CD8-positive, alpha-beta memory T cell (primary cell): ENCODE measurements at regions not wholly inside any gene's neighbourhood (a gene's known extent, or its start where the extent isn't known, plus 50 kb on each side); places are given as distances from the start of the nearest gene placed in this dataset.

Experiments used
- CTCF ChIA-PET: fragments of 350-600 bp; sonication (Branson Sonifier 250); formaldehyde crosslinking; loops from one replicate; lab custom pipeline; 2021; ENCODE audit warnings: antibody characterized with exemption; lab: Charles Lee
- POLR2A ChIA-PET: fragments of 350-600 bp; sonication (Branson Sonifier 250); formaldehyde crosslinking; loops from one replicate; lab custom pipeline; 2021; ENCODE audit warnings: antibody characterized with exemption; lab: Charles Lee
- DNase-seq, 5 donors: peaks; one replicate each; pipeline versions ENCODE4 v3.0.0 to v3.0.0-alpha.2; 2020 to 2022; ENCODE audit warnings: mixed read lengths in 1 of 5
- H3K27ac ChIP-seq: one replicate; pipeline ENCODE4 v1.7.0; 2013; ENCODE audit warnings: low read depth, mild to moderate bottlenecking, low read length, moderate library complexity
- H3K27me3 ChIP-seq: 2 replicates; pipeline ENCODE4 v1.7.0; 2013; ENCODE audit warnings: low read length, mild to moderate bottlenecking; ENCODE audit not compliant: insufficient read depth, poor library complexity, severe bottlenecking
- H3K36me3 ChIP-seq: 2 replicates; pipeline ENCODE4 v1.7.0; 2013; ENCODE audit warnings: mild to moderate bottlenecking, low read length, moderate library complexity; ENCODE audit not compliant: insufficient read depth
- H3K4me1 ChIP-seq: 2 replicates; pipeline ENCODE4 v1.7.0; 2013; ENCODE audit warnings: mild to moderate bottlenecking, low read length, moderate library complexity; ENCODE audit not compliant: insufficient read depth
- H3K4me3 ChIP-seq: 2 replicates; pipeline ENCODE4 v1.7.0; 2013; ENCODE audit warnings: mild to moderate bottlenecking, low read length
- H3K9me3 ChIP-seq: 2 replicates; pipeline ENCODE4 v1.7.0; 2013; ENCODE audit warnings: mild to moderate bottlenecking, low read length
- H3K27ac Mint-ChIP-seq, 8 donors: one replicate each; pipeline ENCODE4 v1.8.0; 2020 to 2021; ENCODE audit warnings: mixed read lengths in 8 of 8, mild to moderate bottlenecking in 6 of 8, inconsistent platforms in 3 of 8, moderate library complexity in 3 of 8
- H3K27me3 Mint-ChIP-seq, 2 donors: one replicate each; pipeline ENCODE4 v1.8.0; 2020 to 2021; ENCODE audit warnings: mixed read lengths in 2 of 2, mild to moderate bottlenecking in 1 of 2, moderate library complexity in 1 of 2
- H3K36me3 Mint-ChIP-seq, 3 donors: one replicate each; pipeline ENCODE4 v1.8.0; 2020 to 2021; ENCODE audit warnings: mixed read lengths in 3 of 3, inconsistent platforms in 1 of 3, mild to moderate bottlenecking in 1 of 3
- H3K4me1 Mint-ChIP-seq, 3 donors: one replicate each; pipeline ENCODE4 v1.8.0; 2020 to 2021; ENCODE audit warnings: mixed read lengths in 3 of 3, inconsistent platforms in 1 of 3, mild to moderate bottlenecking in 1 of 3
- H3K4me3 Mint-ChIP-seq, 7 donors: one replicate each; pipeline ENCODE4 v1.8.0; 2020 to 2021; ENCODE audit warnings: mixed read lengths in 7 of 7, mild to moderate bottlenecking in 6 of 7, moderate library complexity in 4 of 7, inconsistent platforms in 2 of 7
- H3K9me3 Mint-ChIP-seq, 5 donors: one replicate each; pipeline ENCODE4 v1.8.0; 2020 to 2022; ENCODE audit warnings: mixed read lengths in 5 of 5, mild to moderate bottlenecking in 3 of 5, moderate library complexity in 2 of 5, inconsistent platforms in 1 of 5

- H3K36me3 ChIP-seq: no peaks in the 10 kb centered on the region
- Mint-ChIP-seq H3K4me1 (no peaks in the 10 kb centered on the region), H3K36me3 (no peaks in the 10 kb centered on the region), H3K9me3 (peaks cover 0 to 9% (median 2%) of the 10 kb centered on the region in 5 donors), H3K4me3 (no peak overlapping the region), H3K27me3 (no peaks in the 10 kb centered on the region), H3K27ac (no peak overlapping the region)
- no peak overlapping the region for H3K27ac ChIP-seq
- no peaks in the 10 kb centered on the region for H3K4me1 ChIP-seq
- CTCF ChIA-PET: no interaction called here
- H3K9me3 ChIP-seq: no peaks in the 10 kb centered on the region
- H3K27me3 ChIP-seq: no peaks in the 10 kb centered on the region
- POLR2A ChIA-PET: no interaction called here
- no peak overlapping the region for H3K4me3 ChIP-seq
- DNase-seq: no peak
These were observed 68.1 kb downstream of the UCHL1 start for GRCh38 chr4:41324861-41325260.

DNA sequence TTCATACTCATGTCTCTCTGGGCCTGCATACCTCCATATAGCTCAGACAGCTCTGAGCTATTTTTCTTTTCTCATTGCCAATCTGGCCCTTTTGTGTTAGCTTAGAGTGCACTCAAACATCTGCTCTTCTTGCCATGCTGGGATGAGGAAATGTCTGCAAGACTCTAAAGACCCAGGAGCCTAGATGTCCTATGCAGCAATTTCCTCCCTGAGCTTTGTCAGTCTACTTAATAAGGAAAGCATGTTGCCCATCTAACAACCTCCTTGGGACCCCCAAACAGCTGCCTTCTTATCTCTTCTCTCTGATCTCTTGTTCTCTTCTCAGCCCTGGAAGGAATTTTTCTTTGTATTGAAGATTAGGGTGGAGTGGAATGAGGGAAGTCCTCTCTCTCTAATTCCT lies 69.2 kb downstream of the UCHL1 start:
- H3K36me3 ChIP-seq: no peaks in the 10 kb centered on the region
- H3K27ac Mint-ChIP-seq: no peak overlapping the region
- H3K27ac ChIP-seq: no peak overlapping the region
- H3K27me3 Mint-ChIP-seq: no peaks in the 10 kb centered on the region
- no peak for DNase-seq
- no peak overlapping the region for H3K4me3 ChIP-seq
- H3K9me3 Mint-ChIP-seq: peaks cover 0 to 9% (median 2%) of the 10 kb centered on the region in 5 donors
- ChIA-PET CTCF (no interaction called here), POLR2A (no interaction called here)
- no peaks in the 10 kb centered on the region for H3K36me3 Mint-ChIP-seq
- no peak overlapping the region for H3K4me3 Mint-ChIP-seq
- H3K9me3 ChIP-seq: no peaks in the 10 kb centered on the region
- no peaks in the 10 kb centered on the region for H3K4me1 ChIP-seq
- no peaks in the 10 kb centered on the region for H3K4me1 Mint-ChIP-seq
- no peaks in the 10 kb centered on the region for H3K27me3 ChIP-seq

GRCh38 chr4:41326776-41327175 lies 70.0 kb downstream of the UCHL1 start:
- Histone ChIP-seq H3K4me3 (no peak overlapping the region), H3K36me3 (no peaks in the 10 kb centered on the region), H3K27me3 (no peaks in the 10 kb centered on the region), H3K9me3 (no peaks in the 10 kb centered on the region), H3K27ac (no peak overlapping the region), H3K4me1 (no peaks in the 10 kb centered on the region)
- ChIA-PET POLR2A (no interaction called here), CTCF (no interaction called here)
- no peaks in the 10 kb centered on the region for H3K36me3 Mint-ChIP-seq
- H3K9me3 Mint-ChIP-seq: peaks cover 0 to 9% (median 2%) of the 10 kb centered on the region in 5 donors
- DNase-seq: no peak
- H3K4me1 Mint-ChIP-seq: no peaks in the 10 kb centered on the region
- H3K27ac Mint-ChIP-seq: no peak overlapping the region
- no peaks in the 10 kb centered on the region for H3K27me3 Mint-ChIP-seq
- no peak overlapping the region for H3K4me3 Mint-ChIP-seq

DNA sequence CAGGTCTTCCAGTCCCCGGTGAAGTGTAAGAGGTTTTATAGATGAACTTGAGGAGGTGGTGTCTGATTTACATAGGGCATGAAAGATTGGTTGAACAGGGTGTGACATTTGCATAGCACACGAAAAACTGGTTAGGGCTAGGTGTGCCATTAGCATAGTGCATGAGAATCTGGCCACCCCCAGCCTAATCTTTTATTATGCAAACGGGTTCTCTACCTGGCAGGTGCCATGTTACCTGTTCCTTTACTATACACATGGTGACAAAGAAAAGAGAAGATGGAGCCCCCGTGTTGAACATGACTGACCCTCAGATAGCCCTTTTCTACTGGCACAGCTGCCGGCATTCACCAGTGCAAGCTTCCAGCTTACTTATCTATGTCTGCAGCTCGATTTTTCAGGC lies 71.0 kb downstream of the UCHL1 start:
- no peaks in the 10 kb centered on the region for H3K27me3 Mint-ChIP-seq
- H3K36me3 Mint-ChIP-seq: no peaks in the 10 kb centered on the region
- no peak for DNase-seq
- peaks cover 0 to 9% (median 2%) of the 10 kb centered on the region in 5 donors for H3K9me3 Mint-ChIP-seq
- no peak overlapping the region for H3K4me3 Mint-ChIP-seq
- Histone ChIP-seq H3K27ac (no peak overlapping the region), H3K4me1 (no peaks in the 10 kb centered on the region), H3K27me3 (no peaks in the 10 kb centered on the region), H3K36me3 (no peaks in the 10 kb centered on the region), H3K4me3 (no peak overlapping the region), H3K9me3 (no peaks in the 10 kb centered on the region)
- H3K27ac Mint-ChIP-seq: no peak overlapping the region
- ChIA-PET CTCF (no interaction called here), POLR2A (no interaction called here)
- H3K4me1 Mint-ChIP-seq: no peaks in the 10 kb centered on the region

GRCh38 chr4:41329361-41329760 lies 72.6 kb downstream of the UCHL1 start:
- Histone ChIP-seq H3K9me3 (no peaks in the 10 kb centered on the region), H3K4me3 (no peak overlapping the region), H3K4me1 (no peaks in the 10 kb centered on the region), H3K27ac (no peak overlapping the region), H3K36me3 (no peaks in the 10 kb centered on the region), H3K27me3 (no peaks in the 10 kb centered on the region)
- H3K9me3 Mint-ChIP-seq: peaks cover 0 to 7% (median 2%) of the 10 kb centered on the region in 5 donors
- DNase-seq: no peak
- no peak overlapping the region for H3K4me3 Mint-ChIP-seq
- no peaks in the 10 kb centered on the region for H3K4me1 Mint-ChIP-seq
- POLR2A ChIA-PET: no interaction called here
- H3K36me3 Mint-ChIP-seq: no peaks in the 10 kb centered on the region
- H3K27ac Mint-ChIP-seq: no peak overlapping the region
- CTCF ChIA-PET: no interaction called here
- no peaks in the 10 kb centered on the region for H3K27me3 Mint-ChIP-seq

GRCh38 chr4:41331224-41331623 lies 74.5 kb downstream of the UCHL1 start:
- H3K4me3 ChIP-seq: no peak overlapping the region
- H3K4me1 ChIP-seq: no peaks in the 10 kb centered on the region
- no peaks in the 10 kb centered on the region for H3K27me3 ChIP-seq
- CTCF ChIA-PET: no interaction called here
- Mint-ChIP-seq H3K4me3 (no peak overlapping the region), H3K4me1 (no peaks in the 10 kb centered on the region), H3K27ac (no peak overlapping the region), H3K36me3 (no peaks in the 10 kb centered on the region), H3K27me3 (no peaks in the 10 kb centered on the region), H3K9me3 (peaks cover 0 to 6% (median 2%) of the 10 kb centered on the region in 5 donors)
- no peaks in the 10 kb centered on the region for H3K36me3 ChIP-seq
- H3K27ac ChIP-seq: no peak overlapping the region
- POLR2A ChIA-PET: no interaction called here
- DNase-seq: no peak
- H3K9me3 ChIP-seq: no peaks in the 10 kb centered on the region

- Mint-ChIP-seq H3K27me3 (no peaks in the 10 kb centered on the region), H3K27ac (no peak overlapping the region), H3K4me1 (no peaks in the 10 kb centered on the region), H3K9me3 (peaks cover 0 to 4% (median 2%) of the 10 kb centered on the region in 5 donors), H3K4me3 (no peak overlapping the region), H3K36me3 (no peaks in the 10 kb centered on the region)
- CTCF ChIA-PET: no interaction called here
- Histone ChIP-seq H3K36me3 (no peaks in the 10 kb centered on the region), H3K4me3 (no peak overlapping the region), H3K9me3 (no peaks in the 10 kb centered on the region), H3K27me3 (no peaks in the 10 kb centered on the region), H3K27ac (no peak overlapping the region), H3K4me1 (no peaks in the 10 kb centered on the region)
- no peak for DNase-seq
- POLR2A ChIA-PET: no interaction called here
These were observed 75.9 kb downstream of the UCHL1 start for GRCh38 chr4:41332510-41333054.

DNA sequence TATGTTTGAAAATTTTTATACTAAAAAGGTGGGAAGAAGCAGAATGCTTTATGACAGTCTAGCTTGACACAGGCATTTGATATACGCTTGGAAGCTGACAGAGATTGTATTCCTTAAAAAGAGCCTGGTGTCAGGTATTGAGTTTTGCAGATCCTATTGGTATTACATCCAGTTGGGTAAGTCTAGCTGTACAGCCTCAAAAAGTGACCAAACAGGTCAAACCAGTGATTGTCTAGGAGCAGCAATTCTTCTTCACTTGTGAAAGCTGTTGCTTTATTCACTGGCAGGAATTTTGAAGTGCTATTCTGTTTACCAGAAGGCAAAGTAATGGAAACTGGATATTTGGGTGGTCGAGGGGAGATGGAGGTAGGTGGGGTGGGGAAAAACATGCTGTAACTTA lies 77.5 kb downstream of the UCHL1 start:
- Histone ChIP-seq H3K27me3 (no peaks in the 10 kb centered on the region), H3K27ac (no peak overlapping the region), H3K4me1 (no peaks in the 10 kb centered on the region), H3K4me3 (no peak overlapping the region), H3K9me3 (no peaks in the 10 kb centered on the region), H3K36me3 (no peaks in the 10 kb centered on the region)
- ChIA-PET POLR2A (no interaction called here), CTCF (no interaction called here)
- no peak for DNase-seq
- Mint-ChIP-seq H3K4me3 (no peak overlapping the region), H3K4me1 (no peaks in the 10 kb centered on the region), H3K27me3 (peaks cover 0 to 3% of the 10 kb centered on the region in 2 donors), H3K36me3 (no peaks in the 10 kb centered on the region), H3K27ac (no peak overlapping the region), H3K9me3 (peaks cover 0 to 4% (median 3%) of the 10 kb centered on the region in 5 donors)
